ENCODE measurements at regions not wholly inside any gene's neighbourhood (a gene's known extent, or its start where the extent isn't known, plus 50 kb on each side); places are given as distances from the start of the nearest gene placed in this dataset.

GRCh38 chr1:224493269-224493668 lies 58.7 kb upstream of the WDR26 start:
- no peak overlapping the region for H3K4me3 ChIP-seq (ENCODE audit: low read length)
- no peak for DNase-seq (ENCODE audit: low read depth)
- TF ChIP-seq CTCF (conservative IDR thresholded peaks at IDR 0.05; ENCODE audit: low read depth, low read length): no peak

- H3K4me3 ChIP-seq (ENCODE audit: low read length): no peak overlapping the region
- TF ChIP-seq CTCF (conservative IDR thresholded peaks at IDR 0.05; ENCODE audit: low read depth, low read length): no peak
- DNase-seq (ENCODE audit: low read depth): no peak
These were observed 59.7 kb upstream of the WDR26 start for GRCh38 chr1:224494343-224494742.

- TF ChIP-seq CTCF (conservative IDR thresholded peaks at IDR 0.05; ENCODE audit: low read depth, low read length): no peak
- H3K4me3 ChIP-seq (ENCODE audit: low read length): no peak overlapping the region
- DNase-seq (ENCODE audit: low read depth): no peak
These were observed 61.3 kb upstream of the WDR26 start for GRCh38 chr1:224495866-224496265.

- no peak for TF ChIP-seq CTCF (conservative IDR thresholded peaks at IDR 0.05; ENCODE audit: low read depth, low read length)
- H3K4me3 ChIP-seq (ENCODE audit: low read length): no peak overlapping the region
- no peak for DNase-seq (ENCODE audit: low read depth)
These were observed 62.2 kb upstream of the WDR26 start for GRCh38 chr1:224496826-224497225.

GRCh38 chr1:224497714-224498573 lies 63.3 kb upstream of the WDR26 start:
- TF ChIP-seq CTCF (conservative IDR thresholded peaks at IDR 0.05; ENCODE audit: low read depth, low read length): no peak
- peak; percentile 61 for DNase-seq (ENCODE audit: low read depth)
- no peak overlapping the region for H3K4me3 ChIP-seq (ENCODE audit: low read length)

- peak; percentile 53 for DNase-seq (ENCODE audit: low read depth)
- TF ChIP-seq CTCF (conservative IDR thresholded peaks at IDR 0.05; ENCODE audit: low read depth, low read length): no peak
- peak overlapping the region; percentile 15 for H3K4me3 ChIP-seq (ENCODE audit: low read length)
These were observed 64.1 kb upstream of the WDR26 start for GRCh38 chr1:224498574-224499170.

- no peak for DNase-seq (ENCODE audit: low read depth)
- TF ChIP-seq CTCF (conservative IDR thresholded peaks at IDR 0.05; ENCODE audit: low read depth, low read length): no peak
- no peak overlapping the region for H3K4me3 ChIP-seq (ENCODE audit: low read length)
These were observed 64.6 kb upstream of the WDR26 start for GRCh38 chr1:224499204-224499603.

All from retinal pigment epithelial cell (primary cell).